Chondrocyte (in vitro differentiated cells): ENCODE measurements at regions not wholly inside any gene's neighbourhood (a gene's known extent, or its start where the extent isn't known, plus 50 kb on each side); places are given as distances from the start of the nearest gene placed in this dataset.

Experiments
- DNase-seq: peaks from one replicate; pipeline ENCODE4 v3.0.0; 2021; ENCODE audit warnings: mixed read lengths, low spot score
- H3K27ac Mint-ChIP-seq: one replicate; pipeline ENCODE4 v1.8.0; 2021; ENCODE audit warnings: mild to moderate bottlenecking, moderate library complexity, mixed read lengths; ENCODE audit not compliant: unreplicated experiment
- H3K27me3 Mint-ChIP-seq: 2 replicates; pipeline ENCODE4 v1.8.0; 2021; ENCODE audit warnings: low read depth, mixed read lengths
- H3K36me3 Mint-ChIP-seq: 2 replicates; pipeline ENCODE4 v1.8.0; 2021; ENCODE audit warnings: low read depth, mixed read lengths
- H3K4me1 Mint-ChIP-seq: 2 replicates; pipeline ENCODE4 v1.8.0; 2021; ENCODE audit warnings: low read depth, mild to moderate bottlenecking, mixed read lengths
- H3K4me3 Mint-ChIP-seq: one replicate; pipeline ENCODE4 v1.8.0; 2021; ENCODE audit warnings: mild to moderate bottlenecking, moderate library complexity, mixed read lengths; ENCODE audit not compliant: unreplicated experiment
- H3K9me3 Mint-ChIP-seq: 2 replicates; pipeline ENCODE4 v1.8.0; 2021; ENCODE audit warnings: low read depth, mixed read lengths
- CTCF ChIP-seq: fragments of 200-600 bp; sonication (generic); IDR thresholded peaks from 2 replicates; pipeline ENCODE4 v1.5.0; 2021; ENCODE audit warnings: antibody characterized with exemption, mild to moderate bottlenecking, moderate library complexity

GRCh38 chr5:15393146-15393545, 106.8 kb upstream of the FBXL7 start:
- DNase-seq, result no peak
- Mint-ChIP-seq H3K9me3 (no peaks in the 10 kb centered on the region), H3K4me1 (peaks cover 23% of the 10 kb centered on the region), H3K36me3 (no peaks in the 10 kb centered on the region), H3K27me3 (peaks cover 4% of the 10 kb centered on the region), H3K4me3 (no peak overlapping the region), H3K27ac (no peak overlapping the region)
- TF ChIP-seq CTCF, result no peak

- no peak for DNase-seq
- peak overlapping the region; percentile 56 for H3K4me3 Mint-ChIP-seq
These were observed 108.1 kb upstream of the FBXL7 start for GRCh38 chr5:15391704-15392397.

GRCh38 chr5:15388866-15389265, 111.1 kb upstream of the FBXL7 start:
- Mint-ChIP-seq H3K36me3 (peaks cover 2% of the 10 kb centered on the region), H3K27ac (no peak overlapping the region), H3K27me3 (peaks cover 3% of the 10 kb centered on the region), H3K4me1 (peaks cover 23% of the 10 kb centered on the region), H3K4me3 (no peak overlapping the region), H3K9me3 (no peaks in the 10 kb centered on the region)
- DNase-seq, result no peak
- no peak for TF ChIP-seq CTCF

More at GRCh38 chr5:15391704-15392397, 108.1 kb upstream of the FBXL7 start:
- Mint-ChIP-seq H3K27me3 (peaks cover 2% of the 10 kb centered on the region), H3K4me1 (peaks cover 23% of the 10 kb centered on the region), H3K9me3 (no peaks in the 10 kb centered on the region), H3K36me3 (peaks cover 2% of the 10 kb centered on the region), H3K27ac (peak overlapping the region; percentile 74)
- TF ChIP-seq CTCF, result no peak

- Mint-ChIP-seq H3K4me1 (peaks cover 21% of the 10 kb centered on the region), H3K27me3 (peaks cover 3% of the 10 kb centered on the region), H3K36me3 (peaks cover 2% of the 10 kb centered on the region), H3K9me3 (no peaks in the 10 kb centered on the region), H3K4me3 (no peak overlapping the region), H3K27ac (peak overlapping the region; percentile 51)
- no peak for DNase-seq
- TF ChIP-seq CTCF, result no peak
These were observed 112.0 kb upstream of the FBXL7 start for GRCh38 chr5:15387931-15388524.

GRCh38 chr5:15386122-15386521, 113.9 kb upstream of the FBXL7 start:
- no peak for TF ChIP-seq CTCF
- H3K4me1 Mint-ChIP-seq, result peaks cover 7% of the 10 kb centered on the region
- no peak for DNase-seq
- no peaks in the 10 kb centered on the region for H3K9me3 Mint-ChIP-seq
- H3K4me3 Mint-ChIP-seq, result no peak overlapping the region
- peaks cover 10% of the 10 kb centered on the region for H3K27me3 Mint-ChIP-seq
- H3K36me3 Mint-ChIP-seq, result peaks cover 2% of the 10 kb centered on the region
- H3K27ac Mint-ChIP-seq, result no peak overlapping the region
